Parathyroid adenoma (tissue), 2 donors: ENCODE measurements at regions not wholly inside any gene's neighbourhood (a gene's known extent, or its start where the extent isn't known, plus 50 kb on each side); places are given as distances from the start of the nearest gene placed in this dataset.

Source experiments
- H2AFZ ChIP-seq: fragments of 300-600 bp; sonication (generic); one replicate; pipeline ENCODE4 v1.7.0; 2017; ENCODE audit warnings: antibody characterized with exemption, mild to moderate bottlenecking
- H3K27ac ChIP-seq: fragments of 300-600 bp; sonication (generic); one replicate; pipeline ENCODE4 v1.7.0; 2017
- H3K27me3 ChIP-seq: fragments of 300-600 bp; sonication (generic); one replicate; pipeline ENCODE4 v1.7.0; 2017; ENCODE audit warnings: low read length; ENCODE audit not compliant: control insufficient read depth, insufficient read depth
- H3K36me3 ChIP-seq: fragments of 300-600 bp; sonication (generic); one replicate; pipeline ENCODE4 v1.7.0; 2017; ENCODE audit warnings: low read length; ENCODE audit not compliant: control insufficient read depth, insufficient read depth
- H3K4me1 ChIP-seq: fragments of 300-600 bp; sonication (generic); one replicate; pipeline ENCODE4 v1.7.0; 2017; ENCODE audit warnings: control low read depth
- H3K4me2 ChIP-seq: fragments of 300-600 bp; sonication (generic); one replicate; pipeline ENCODE4 v1.7.0; 2017; ENCODE audit warnings: low read length
- H3K4me3 ChIP-seq: fragments of 300-600 bp; sonication (generic); one replicate; pipeline ENCODE4 v1.7.0; 2017; ENCODE audit warnings: low read depth, low read length
- H3K79me2 ChIP-seq: fragments of 300-600 bp; sonication (generic); one replicate; pipeline ENCODE4 v1.7.0; 2017; ENCODE audit warnings: control low read depth
- H3K9ac ChIP-seq: fragments of 300-600 bp; sonication (generic); one replicate; pipeline ENCODE4 v1.7.0; 2017; ENCODE audit warnings: mild to moderate bottlenecking
- H3K9me3 ChIP-seq: fragments of 300-600 bp; sonication (generic); one replicate; pipeline ENCODE4 v1.7.0; 2017; ENCODE audit warnings: low read length; ENCODE audit not compliant: control insufficient read depth
- CTCF ChIP-seq: fragments of 300-600 bp; sonication (generic); IDR thresholded peaks from one replicate; pipeline ENCODE4 v1.7.0; 2017; ENCODE audit warnings: antibody characterized with exemption, mild to moderate bottlenecking
- donor health status: primary hyperparathyroidism.

DNA sequence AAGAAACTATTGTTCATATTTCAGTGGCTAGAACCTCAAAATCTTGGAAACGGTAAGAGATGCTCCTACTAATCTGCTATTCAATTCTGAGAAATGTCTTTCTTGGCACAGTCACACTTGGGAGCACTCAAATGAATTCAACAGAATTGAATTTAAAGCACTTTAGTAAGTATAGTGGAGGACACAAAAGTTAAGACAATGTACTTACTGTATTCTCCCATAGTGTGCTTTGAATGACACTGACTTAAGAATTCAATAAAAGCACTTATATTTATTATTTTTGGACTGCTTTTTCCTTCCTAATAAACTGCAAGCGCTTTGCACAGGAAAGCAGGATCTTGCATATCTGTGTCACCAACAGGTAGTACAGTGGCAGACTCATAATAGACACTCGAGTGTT is 156.1 kb upstream of the RIMS1 start:
- Histone ChIP-seq H3K27ac (no peak overlapping the region), H3K36me3 (no peaks in the 10 kb centered on the region)
- TF ChIP-seq CTCF: no peak

GRCh38 chr6:71733970-71734899 is 152.1 kb upstream of the RIMS1 start:
- TF ChIP-seq CTCF: no peak
- no peaks in the 10 kb centered on the region for H3K27me3 ChIP-seq
- no peak overlapping the region for H3K27ac ChIP-seq
- no peaks in the 10 kb centered on the region for H3K4me1 ChIP-seq
- no peak overlapping the region for H3K4me3 ChIP-seq
- H3K79me2 ChIP-seq: no peaks in the 10 kb centered on the region
- H3K4me2 ChIP-seq: no peak overlapping the region
- H3K9me3 ChIP-seq: no peaks in the 10 kb centered on the region
- no peak overlapping the region for H2AFZ ChIP-seq
- H3K36me3 ChIP-seq: no peaks in the 10 kb centered on the region
- no peak overlapping the region for H3K9ac ChIP-seq

More for the DNA sequence above, 156.1 kb upstream of the RIMS1 start:
- Histone ChIP-seq H2AFZ (no peak overlapping the region), H3K9ac (no peak overlapping the region), H3K4me2 (no peak overlapping the region), H3K4me1 (no peaks in the 10 kb centered on the region), H3K27me3 (no peaks in the 10 kb centered on the region), H3K79me2 (no peaks in the 10 kb centered on the region), H3K9me3 (no peaks in the 10 kb centered on the region), H3K4me3 (no peak overlapping the region)

- no peaks in the 10 kb centered on the region for H3K4me1 ChIP-seq
These were observed 148.4 kb upstream of the RIMS1 start for GRCh38 chr6:71737953-71738352.

DNA sequence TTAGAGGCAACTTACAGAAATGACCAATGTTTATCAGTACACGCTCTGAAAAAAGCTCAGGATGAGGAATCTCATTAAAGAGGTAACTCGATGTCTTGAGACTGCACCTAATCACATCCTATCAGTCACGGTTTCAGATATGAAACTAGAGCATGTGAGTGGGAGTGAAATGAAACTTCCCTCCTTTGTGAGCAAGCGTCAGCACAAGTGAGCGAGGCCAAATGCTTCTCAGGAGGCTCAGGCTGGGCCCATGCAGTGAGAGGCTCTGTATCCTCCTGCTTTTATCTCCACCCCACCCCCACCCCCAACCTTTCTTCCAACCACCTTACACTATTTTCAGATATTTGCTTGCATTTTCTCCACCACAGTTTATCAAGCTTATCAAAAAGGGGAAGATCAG is 140.8 kb upstream of the RIMS1 start:
- H3K4me2 ChIP-seq: no peak overlapping the region

More at GRCh38 chr6:71737953-71738352, 148.4 kb upstream of the RIMS1 start:
- H3K79me2 ChIP-seq: no peaks in the 10 kb centered on the region
- no peaks in the 10 kb centered on the region for H3K9me3 ChIP-seq
- TF ChIP-seq CTCF: no peak
- H2AFZ ChIP-seq: no peak overlapping the region
- H3K27me3 ChIP-seq: no peaks in the 10 kb centered on the region
- H3K27ac ChIP-seq: no peak overlapping the region
- no peak overlapping the region for H3K9ac ChIP-seq
- H3K4me2 ChIP-seq: no peak overlapping the region
- no peak overlapping the region for H3K4me3 ChIP-seq
- no peaks in the 10 kb centered on the region for H3K36me3 ChIP-seq

More for the DNA sequence above, 140.8 kb upstream of the RIMS1 start:
- TF ChIP-seq CTCF: no peak
- Histone ChIP-seq H3K79me2 (no peaks in the 10 kb centered on the region), H3K27me3 (no peaks in the 10 kb centered on the region), H3K27ac (no peak overlapping the region), H3K36me3 (no peaks in the 10 kb centered on the region), H3K4me3 (no peak overlapping the region), H3K4me1 (no peaks in the 10 kb centered on the region), H2AFZ (no peak overlapping the region), H3K9me3 (no peaks in the 10 kb centered on the region), H3K9ac (no peak overlapping the region)
